HG03280 (cell line): ENCODE measurements at regions not wholly inside any gene's neighbourhood (a gene's known extent, or its start where the extent isn't known, plus 50 kb on each side); places are given as distances from the start of the nearest gene placed in this dataset.

ENCODE experiments used
- ATAC-seq: cut with Tn5 transposase; IDR thresholded peaks from one replicate; pipeline ENCODE4 v1.9.1; 2021; ENCODE audit warnings: mild to moderate bottlenecking, moderate library complexity; ENCODE audit not compliant: unreplicated experiment

DNA sequence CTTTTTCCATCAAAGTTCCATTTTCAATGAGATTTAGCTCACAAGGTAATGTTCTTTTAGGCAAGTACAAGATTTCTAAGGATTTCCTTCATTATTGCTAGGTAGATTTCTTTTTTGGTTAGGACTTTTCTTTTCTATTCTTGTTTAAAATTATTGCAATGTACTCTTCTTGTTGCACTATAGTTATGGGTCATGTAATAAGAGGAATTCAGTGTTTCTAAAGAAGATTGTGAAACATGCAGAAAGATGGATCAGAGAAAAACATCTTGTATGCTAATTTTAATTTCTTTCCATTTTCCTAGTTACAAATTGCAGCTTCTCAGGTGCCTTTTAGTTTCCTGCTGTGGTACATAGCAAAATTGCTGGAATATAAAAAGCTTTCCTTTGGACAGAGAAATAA, 56.1 kb downstream of the BTG1 start:
- ATAC-seq: no peak

DNA sequence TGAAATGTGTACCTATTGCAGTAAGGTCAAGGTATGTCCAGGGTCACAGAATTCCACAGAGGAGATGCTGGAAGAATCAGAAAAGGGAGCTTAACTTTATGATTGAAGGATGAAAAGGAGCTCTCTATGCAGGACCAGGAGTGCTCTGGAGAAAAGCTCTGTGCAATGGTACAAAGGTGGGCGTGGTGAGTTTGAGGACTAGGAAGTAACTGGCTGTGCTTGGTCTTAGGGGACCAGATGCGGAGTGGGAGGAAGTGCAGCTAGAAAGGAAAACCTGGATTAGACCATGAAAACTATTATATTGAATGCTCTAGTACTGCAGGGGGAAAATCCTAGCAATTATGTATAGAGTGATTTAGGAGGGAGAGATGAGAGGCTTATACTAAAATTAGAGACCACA, 56.8 kb downstream of the BTG1 start:
- ATAC-seq: no peak

DNA sequence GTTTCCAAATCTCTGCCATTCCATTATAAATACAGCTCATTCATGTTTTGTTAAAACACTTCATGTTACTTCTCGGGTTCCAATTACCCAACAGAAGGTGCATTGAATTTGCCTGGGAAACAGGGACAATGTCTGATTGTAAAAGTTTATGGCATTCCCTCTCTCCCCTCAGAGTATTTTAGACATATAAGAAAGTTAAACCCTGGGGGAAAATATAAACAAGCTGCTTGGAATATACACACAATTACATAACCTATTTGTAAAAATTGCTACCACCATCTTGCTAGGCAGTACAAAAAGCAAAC, 60.0 kb downstream of the BTG1 start:
- ATAC-seq: no peak

DNA sequence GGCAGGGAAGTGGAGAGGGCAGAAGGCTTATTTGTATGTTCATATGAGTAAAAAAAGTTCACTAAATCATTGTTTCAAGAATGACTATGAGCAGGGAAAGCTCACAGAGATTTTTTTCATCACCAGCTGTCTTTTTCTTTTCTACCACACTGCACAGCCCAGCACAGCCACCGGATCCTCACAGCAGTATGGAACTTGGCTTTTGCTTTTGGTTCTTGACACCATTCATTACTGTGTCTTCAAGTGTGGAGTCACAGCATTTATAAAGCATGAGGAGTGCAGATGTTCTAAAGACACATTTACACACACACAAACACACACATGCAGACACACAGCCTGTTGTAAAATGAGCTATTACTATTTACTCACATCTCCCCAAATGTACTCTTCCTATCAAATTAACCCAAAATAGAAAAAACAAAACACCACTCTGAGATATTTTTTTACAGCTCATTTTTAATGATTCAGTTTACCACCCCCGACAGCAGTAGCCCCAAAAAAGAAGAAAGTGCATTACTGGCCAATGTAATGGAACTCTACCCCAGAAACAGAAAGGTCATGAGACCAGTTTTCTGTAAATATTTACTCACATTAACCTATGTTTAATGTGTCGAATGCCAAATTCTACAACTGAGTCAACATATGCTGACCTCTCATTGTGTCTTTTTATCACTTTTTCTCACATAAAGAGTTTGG, 60.5 kb downstream of the BTG1 start:
- peak; percentile 66 for ATAC-seq

DNA sequence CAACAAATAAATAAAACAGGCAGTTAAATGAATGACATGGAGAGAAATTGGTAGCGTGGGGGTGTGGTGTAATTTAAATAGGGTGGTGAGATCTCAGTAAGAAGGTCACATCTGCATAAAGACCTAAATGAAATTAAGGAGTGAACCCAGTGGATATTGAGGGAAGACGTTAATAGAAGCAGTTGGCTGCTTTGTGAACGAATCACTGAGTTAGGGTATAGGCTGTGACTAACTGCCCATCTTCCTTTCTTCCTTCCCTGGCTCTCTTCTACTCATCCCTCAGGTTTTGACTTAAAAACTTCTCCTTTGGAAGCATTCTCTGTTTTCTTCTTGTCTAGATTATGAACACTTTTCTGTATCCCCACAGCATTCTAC, 64.7 kb downstream of the BTG1 start:
- ATAC-seq: no peak

DNA sequence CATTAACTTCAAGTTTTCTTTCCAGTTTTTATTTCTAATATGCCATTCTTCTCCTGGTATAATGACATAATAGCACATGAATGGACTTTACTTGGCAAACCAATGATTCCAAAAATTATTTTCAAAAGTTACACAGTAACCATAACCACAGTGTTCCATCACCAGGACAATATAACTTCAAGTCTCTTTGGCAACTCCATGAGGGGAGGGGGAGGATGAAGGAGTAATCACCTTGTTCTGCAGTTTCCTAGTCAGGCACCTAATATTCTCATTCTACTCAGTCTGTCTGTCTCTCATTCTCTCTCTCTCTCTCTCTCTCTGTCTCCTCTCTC, 66.6 kb downstream of the BTG1 start:
- ATAC-seq: no peak

DNA sequence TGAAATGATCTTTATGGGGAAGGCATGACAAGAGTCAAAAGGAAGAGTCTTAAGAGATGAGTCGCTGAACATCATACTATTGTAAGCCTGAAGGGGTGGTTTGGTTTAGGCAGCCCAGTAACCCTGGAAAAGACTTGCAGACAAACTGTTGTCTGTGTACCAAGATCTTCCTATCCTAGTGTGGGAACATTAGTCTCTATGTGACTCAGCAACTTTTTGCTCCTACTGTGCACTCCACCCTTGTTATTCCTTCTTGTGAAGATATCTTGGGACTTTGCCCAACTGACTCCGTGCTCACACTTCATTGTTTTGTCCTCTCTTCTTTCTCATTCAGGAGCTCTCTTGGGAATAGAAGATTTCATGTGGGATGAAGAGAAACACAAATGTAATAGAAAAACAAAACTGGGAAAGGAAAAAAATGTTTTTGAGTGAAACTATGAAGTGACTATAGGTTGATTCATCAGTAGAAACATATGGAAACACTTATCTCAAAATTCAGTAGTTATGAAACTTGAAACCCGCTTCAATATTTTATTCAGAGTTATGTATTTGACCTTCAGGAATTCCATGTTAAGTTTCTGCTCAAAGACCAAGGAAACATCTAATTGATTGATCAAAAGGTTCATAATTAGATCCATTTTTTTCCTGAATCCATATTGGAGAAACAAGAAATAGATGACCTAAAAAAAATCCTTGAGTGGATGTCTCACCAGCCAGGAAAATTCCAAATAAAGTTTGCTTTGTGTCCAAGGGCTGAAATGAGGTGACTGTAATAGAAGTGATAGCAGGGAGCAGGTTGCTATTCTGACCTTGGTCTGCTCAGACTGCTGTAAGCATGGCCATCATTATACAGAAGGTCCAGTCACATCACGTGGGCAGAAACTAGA, 67.2 kb downstream of the BTG1 start:
- no peak for ATAC-seq

DNA sequence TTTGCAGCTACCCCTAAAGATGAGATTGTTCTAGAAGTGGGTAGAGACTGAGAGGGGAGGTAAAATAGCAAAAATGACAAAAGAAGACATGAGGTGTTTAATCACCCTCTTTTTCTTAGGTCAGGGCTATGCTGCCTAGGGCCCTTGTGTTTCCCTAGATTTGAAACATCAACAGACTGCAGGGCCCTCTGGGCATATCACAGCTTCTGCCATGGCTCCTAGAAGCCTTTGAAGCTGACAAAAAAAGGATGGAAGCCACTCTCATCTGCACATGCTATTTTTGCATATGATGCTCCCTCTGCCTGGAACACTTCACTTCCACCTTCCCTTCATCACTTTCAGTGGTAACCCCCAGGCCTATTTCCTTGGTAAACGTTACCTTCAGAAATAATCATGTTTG, 68.1 kb downstream of the BTG1 start:
- ATAC-seq: no peak

DNA sequence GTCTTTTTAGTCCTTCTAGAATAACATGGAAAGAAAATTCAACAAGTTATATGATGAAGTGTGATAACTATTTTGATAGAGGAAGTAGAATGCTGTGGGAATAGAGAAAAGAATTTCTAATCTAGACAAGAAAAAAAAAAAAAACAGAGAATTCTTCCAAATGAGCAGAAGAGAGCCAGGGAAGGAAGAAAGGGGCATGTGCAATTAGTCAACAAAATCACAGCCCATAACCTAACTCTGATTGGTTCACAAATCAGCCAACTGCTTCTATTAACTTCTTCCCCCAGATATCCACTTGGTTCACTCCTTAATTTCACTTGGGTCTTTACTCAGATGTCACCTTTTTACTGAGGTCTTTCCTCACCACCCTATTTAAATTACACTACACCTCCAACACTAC, 69.5 kb downstream of the BTG1 start:
- ATAC-seq: no peak

DNA sequence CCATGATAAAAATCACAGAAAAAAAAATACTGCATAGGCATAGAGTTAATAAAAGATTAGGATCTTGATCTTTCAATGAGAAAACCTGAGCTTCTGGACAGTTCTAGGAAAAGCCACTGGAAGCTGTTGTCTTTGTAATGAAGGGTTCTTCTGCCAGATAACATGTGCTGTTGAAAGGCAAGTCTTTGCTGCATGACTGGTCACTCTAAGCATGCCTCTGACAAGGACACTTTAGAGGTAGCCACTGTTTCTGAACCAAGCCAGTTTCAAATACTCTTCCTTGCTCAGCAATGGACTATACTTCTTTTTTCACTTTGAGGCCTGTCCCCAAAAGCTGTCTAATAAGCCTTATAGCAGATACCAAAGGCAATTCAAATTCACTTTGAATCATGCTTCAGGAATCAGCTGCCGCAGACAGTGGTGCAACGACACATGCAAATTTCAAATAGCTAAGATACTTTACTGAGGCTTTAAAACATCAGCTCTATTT, 70.2 kb downstream of the BTG1 start:
- no peak for ATAC-seq

DNA sequence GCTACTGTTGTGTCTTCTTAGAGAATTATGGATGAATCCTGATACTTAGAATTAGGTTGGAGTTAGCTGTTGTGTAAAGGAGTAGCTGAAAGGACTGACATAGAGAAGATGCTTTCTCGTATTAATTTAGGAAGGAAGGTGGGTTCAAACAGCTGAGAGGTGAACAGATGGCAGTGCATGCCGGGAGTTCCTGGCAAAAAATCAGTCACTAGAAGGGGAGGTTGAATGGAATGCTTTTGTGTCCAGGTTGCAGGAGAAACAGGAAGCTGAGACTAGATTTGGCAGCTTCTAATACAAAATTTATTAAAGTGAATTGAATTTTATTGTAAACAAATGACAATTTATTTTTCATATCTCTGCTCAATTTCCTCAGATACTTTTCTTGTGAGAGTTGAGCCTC, 70.8 kb downstream of the BTG1 start:
- no peak for ATAC-seq

DNA sequence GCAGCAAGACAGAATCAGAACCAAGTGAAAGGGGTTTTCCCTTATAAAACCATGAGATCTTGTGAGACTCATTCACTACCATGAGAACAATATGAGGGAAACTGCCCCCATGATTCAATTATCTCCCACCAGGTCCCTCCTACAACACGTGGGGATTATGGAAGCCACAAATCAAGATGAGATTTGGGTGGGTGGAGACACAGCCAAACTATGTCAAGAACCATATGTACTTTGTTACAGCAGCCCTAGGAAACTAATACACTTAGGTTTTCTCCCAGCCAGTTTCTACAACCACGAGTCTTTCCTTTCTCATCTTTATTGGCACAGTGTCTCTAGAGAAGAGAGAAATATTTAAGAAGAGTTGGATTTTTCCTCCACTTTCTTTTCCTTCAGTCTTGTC, 72.6 kb downstream of the BTG1 start:
- ATAC-seq: no peak

DNA sequence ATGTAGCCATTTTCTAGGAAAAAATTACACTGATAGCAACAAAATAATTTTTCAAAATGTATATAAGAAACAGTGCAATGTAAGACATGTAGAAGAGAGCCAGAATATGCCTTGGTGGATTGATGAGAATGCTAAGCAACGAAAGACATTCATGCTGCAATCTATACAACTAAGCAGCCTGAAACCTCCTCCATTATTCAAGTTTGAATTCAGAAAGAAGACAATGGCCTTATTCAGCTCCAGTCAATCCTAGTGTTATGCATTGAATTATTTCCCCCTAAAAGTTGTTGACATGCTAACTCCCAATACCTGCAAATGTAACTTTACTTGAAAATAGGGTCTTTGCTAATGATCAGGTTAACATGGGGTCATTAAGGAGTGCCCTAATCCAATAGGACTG, 73.5 kb downstream of the BTG1 start:
- no peak for ATAC-seq

DNA sequence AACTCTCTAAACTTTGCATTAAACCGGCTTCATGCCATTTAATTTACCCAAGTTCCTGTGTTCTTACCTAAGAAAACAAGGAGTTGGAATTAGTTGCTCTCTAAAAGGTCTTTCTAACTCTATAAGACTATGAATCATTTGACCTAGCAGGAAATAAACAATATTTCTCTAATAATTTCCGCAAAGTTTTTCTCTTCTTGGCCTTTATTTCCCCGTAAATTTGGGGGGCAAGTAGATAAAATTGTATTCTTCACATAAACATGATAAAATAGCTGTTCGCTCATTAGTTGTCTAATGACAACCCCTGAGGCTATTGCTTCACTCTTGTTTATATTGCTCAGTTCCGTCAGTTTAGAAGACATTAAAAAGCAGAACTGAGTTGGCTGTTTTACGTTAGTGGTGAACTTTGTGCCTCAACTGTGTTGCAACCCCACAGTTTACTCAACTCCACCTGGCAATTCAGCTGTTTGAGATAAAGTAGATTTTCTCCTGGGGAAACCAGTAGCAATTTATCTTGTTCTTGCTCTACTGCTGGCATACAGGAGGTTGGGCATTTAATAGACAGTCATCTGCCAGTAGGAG, 74.7 kb downstream of the BTG1 start:
- ATAC-seq: no peak

DNA sequence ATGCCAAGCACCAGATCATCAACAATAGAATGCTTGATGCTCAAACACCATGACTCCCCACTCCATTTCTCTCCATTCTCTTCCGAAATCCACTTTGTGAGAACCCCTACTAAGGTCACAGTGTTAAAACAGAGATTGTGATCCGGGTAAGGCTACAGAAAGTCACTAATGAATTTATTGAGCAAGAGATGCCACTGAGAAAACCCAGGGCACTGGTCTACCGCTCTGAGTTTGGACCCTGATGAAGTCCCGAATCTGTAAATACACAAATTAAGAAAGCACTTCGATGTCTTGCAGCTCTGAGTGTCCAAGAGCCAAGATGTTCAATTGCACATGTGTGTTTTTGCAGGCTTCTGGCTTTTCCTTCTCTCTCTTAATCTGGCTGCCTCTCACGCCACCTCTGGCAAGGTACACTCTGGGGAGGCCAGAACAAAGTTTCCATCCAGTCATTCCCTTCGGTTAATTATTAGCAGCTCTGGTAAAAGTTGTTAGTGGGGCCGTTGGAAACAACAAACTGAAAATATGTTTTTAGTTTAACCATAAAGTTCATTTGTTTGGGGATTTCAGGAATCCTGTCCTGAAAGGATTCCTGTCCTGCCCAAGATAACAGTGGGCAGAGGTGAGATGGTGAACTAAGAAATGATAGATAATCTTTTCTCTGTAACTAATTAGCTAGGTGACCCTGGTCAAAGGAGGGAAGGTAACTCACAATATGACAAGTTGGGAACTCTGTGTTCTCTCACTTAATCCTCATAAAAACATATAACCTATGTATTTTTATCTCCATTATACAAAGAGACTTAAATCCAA, 75.4 kb downstream of the BTG1 start:
- no peak for ATAC-seq

DNA sequence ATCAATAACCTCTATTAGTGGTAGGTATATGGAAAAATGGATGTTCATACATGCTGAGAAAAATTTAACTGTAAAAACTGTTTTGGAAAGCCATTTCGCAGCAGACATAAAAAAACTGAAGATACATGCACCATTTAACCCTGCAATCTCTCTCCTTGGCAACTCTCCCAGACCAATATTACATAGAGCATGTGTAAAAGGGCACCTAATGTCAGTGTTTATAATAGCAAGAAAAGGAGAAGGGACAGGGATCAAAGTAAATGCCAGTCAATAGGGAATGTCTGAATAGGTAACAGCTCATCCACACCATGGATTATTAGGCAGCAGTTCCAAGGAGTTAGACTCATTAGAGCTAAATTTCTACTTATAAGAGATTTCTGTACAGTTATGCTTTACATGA, 77.2 kb downstream of the BTG1 start:
- no peak for ATAC-seq

DNA sequence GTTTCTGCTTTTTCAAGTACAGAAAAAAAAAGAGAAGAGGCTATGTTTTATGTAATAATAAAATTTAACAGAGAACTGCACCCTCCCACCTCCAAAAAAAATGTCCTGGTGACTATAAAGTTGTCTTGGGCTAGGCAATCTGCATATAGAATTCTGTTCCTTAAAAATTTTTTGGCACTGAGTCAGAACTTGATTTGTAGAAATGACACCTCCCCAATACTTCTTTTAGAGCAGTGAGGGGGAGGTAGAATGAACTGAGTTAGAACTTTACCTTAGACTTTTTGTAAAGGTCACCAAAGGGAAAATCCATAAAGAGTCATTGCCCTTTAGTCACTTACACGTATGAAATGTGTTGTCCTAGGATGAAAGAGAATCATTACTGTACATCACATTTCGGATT, 80.0 kb downstream of the BTG1 start:
- ATAC-seq: no peak

DNA sequence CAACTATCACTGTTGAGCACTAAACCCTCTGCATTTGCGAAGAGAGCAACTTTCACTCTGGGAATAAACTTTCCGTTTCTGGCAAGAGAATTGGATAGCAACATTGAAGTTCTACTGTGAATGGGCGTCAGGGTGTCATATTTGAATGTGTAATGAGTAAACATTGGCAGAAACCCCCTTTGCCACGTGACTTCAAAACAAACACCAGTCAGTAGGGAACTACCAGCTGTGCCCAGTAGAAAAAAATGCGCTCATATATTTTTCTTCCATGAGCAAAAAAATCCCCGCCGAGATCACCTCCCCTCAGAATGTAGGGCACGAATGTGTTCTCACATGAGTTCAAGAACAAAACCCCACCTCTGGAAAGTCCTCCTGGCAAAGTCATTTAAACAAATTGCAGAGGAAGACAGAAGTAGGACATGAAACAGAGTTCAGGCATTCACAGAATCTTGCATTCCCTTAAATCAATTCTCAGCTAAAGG, 80.6 kb downstream of the BTG1 start:
- peak; percentile 73 for ATAC-seq

DNA sequence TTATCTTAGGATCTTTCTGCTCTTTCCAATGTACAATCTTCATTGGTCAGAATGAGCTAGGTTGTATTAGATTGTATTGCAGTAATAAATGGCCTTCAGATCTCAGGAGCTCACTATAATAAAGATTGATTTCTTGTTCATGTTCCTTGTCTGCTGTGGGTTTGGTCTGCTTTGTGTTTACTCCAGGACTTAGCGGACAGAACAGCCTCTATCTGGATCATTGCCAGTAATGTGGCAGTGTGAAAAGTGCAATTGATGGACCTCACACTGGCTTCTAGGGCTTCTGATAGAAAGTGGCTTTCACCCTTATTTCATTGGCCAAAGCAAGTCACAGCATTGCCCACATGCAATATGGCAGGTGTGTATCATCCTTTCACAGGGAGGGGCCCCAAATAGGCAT, 81.2 kb downstream of the BTG1 start:
- no peak for ATAC-seq

DNA sequence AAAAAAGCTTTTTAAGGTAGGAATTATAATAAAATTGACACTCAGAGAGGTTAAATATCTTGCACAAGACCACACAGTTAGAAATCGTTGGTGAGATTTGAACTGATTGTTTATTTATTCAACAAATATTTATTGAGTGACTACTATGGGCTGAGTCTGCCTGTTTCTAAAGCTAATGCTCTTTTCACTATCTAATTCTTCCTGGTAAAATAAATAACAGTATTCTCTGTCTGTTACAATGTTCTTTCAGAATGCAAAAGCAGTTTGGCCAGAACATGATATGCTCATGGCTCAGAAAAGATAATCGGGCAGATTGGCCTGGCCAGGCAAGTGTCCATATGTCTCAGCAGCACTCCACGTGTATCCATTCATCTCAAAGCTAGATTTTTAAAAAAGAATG, 82.0 kb downstream of the BTG1 start:
- no peak for ATAC-seq
